NAMALWA (cell line): ENCODE measurements at regions not wholly inside any gene's neighbourhood (a gene's known extent, or its start where the extent isn't known, plus 50 kb on each side); places are given as distances from the start of the nearest gene placed in this dataset.

Experiments
- DNase-seq: peaks from one replicate; pipeline ENCODE4 v3.0.0-alpha.2; 2015; ENCODE audit warnings: low spot score

- DNase-seq, result no peak
Observed at GRCh38 chr12:76259106-76259505, 89.1 kb downstream of the BBS10 start.

- no peak for DNase-seq
Observed at GRCh38 chr12:76256904-76257303, 91.3 kb downstream of the BBS10 start.

GRCh38 chr12:76256321-76256720 lies 91.9 kb downstream of the BBS10 start:
- DNase-seq, result no peak

GRCh38 chr12:76255692-76256091 lies 92.5 kb downstream of the BBS10 start:
- no peak for DNase-seq

GRCh38 chr12:76255281-76255680 lies 92.9 kb downstream of the BBS10 start:
- no peak for DNase-seq

- no peak for DNase-seq
Observed at GRCh38 chr12:76252031-76252430, 96.2 kb downstream of the BBS10 start.

- DNase-seq, result no peak
Observed at GRCh38 chr12:76250256-76250655, 98.0 kb downstream of the BBS10 start.

- DNase-seq, result no peak
Observed at GRCh38 chr12:76249501-76249900, 98.7 kb downstream of the BBS10 start.

- DNase-seq, result no peak
Observed at GRCh38 chr12:76247992-76248391, 100.2 kb downstream of the BBS10 start.

GRCh38 chr12:76247026-76247646 lies 101.1 kb downstream of the BBS10 start:
- DNase-seq, result no peak

- DNase-seq, result no peak
Observed at GRCh38 chr12:76246611-76247010, 101.6 kb downstream of the BBS10 start.

GRCh38 chr12:76244300-76244699 lies 103.9 kb downstream of the BBS10 start:
- no peak for DNase-seq

GRCh38 chr12:76242813-76243550 lies 105.2 kb downstream of the BBS10 start:
- no peak for DNase-seq

- no peak for DNase-seq
Observed at GRCh38 chr12:76241371-76241770, 106.8 kb downstream of the BBS10 start.

GRCh38 chr12:76240281-76240680 lies 107.9 kb downstream of the BBS10 start:
- no peak for DNase-seq

GRCh38 chr12:76238688-76239087 lies 109.5 kb downstream of the BBS10 start:
- no peak for DNase-seq

GRCh38 chr12:76237086-76237701 lies 111.0 kb downstream of the BBS10 start:
- no peak for DNase-seq

GRCh38 chr12:76236640-76237039 lies 111.6 kb downstream of the BBS10 start:
- DNase-seq, result no peak

- no peak for DNase-seq
Observed at GRCh38 chr12:76234741-76235140, 113.5 kb downstream of the BBS10 start.

GRCh38 chr12:76232013-76232412 lies 116.2 kb downstream of the BBS10 start:
- DNase-seq, result no peak

- no peak for DNase-seq
Observed at GRCh38 chr12:76226956-76227355, 121.3 kb downstream of the BBS10 start.

- DNase-seq, result no peak
Observed at GRCh38 chr12:76226397-76226796, 121.8 kb downstream of the BBS10 start.

GRCh38 chr12:76223869-76224268 lies 124.3 kb downstream of the BBS10 start:
- DNase-seq, result no peak
